Thoracic aorta (tissue), 2 donors: ENCODE measurements at regions not wholly inside any gene's neighbourhood (a gene's known extent, or its start where the extent isn't known, plus 50 kb on each side); places are given as distances from the start of the nearest gene placed in this dataset.

Source experiments
- ATAC-seq: fragments of 150-250 bp; one replicate; pipeline ENCODE4 v1.8.0; 2017; ENCODE audit warnings: low read depth; ENCODE audit not compliant: insufficient number of reproducible peaks, low FRiP score
- DNase-seq: peaks from one replicate; pipeline ENCODE4 v3.0.0-alpha.2; 2020; ENCODE audit warnings: low spot score
- H3K27ac ChIP-seq, 2 donors: fragments of 200-600 bp; sonication (generic); 1 replicate in 1 of 2; 2 replicates in 1 of 2; pipeline ENCODE4 v1.5.1; 2016; ENCODE audit warnings: mild to moderate bottlenecking in 2 of 2, moderate library complexity in 2 of 2
- H3K27me3 ChIP-seq: fragments of 200-600 bp; sonication (generic); replicated peaks from 2 replicates; pipeline ENCODE4 v1.6.0; 2016; ENCODE audit warnings: mild to moderate bottlenecking; ENCODE audit not compliant: insufficient read depth
- H3K36me3 ChIP-seq: fragments of 200-600 bp; sonication (generic); one replicate; pipeline ENCODE4 v1.5.1; 2016
- H3K4me1 ChIP-seq, 2 donors: fragments of 200-600 bp; sonication (generic); 1 replicate in 1 of 2; 2 replicates in 1 of 2; pipeline versions ENCODE4 v1.5.1 to v1.6.0; 2016; ENCODE audit warnings: low read depth in 2 of 2, mild to moderate bottlenecking in 1 of 2; ENCODE audit not compliant: control insufficient read depth in 1 of 2
- H3K4me3 ChIP-seq: fragments of 200-600 bp; sonication (generic); 2 replicates; pipeline ENCODE4 v1.5.1; 2016; ENCODE audit warnings: mild to moderate bottlenecking
- H3K9me3 ChIP-seq: fragments of 200-600 bp; sonication (generic); 2 replicates; pipeline ENCODE4 v1.5.1; 2016
- CTCF ChIP-seq: fragments of 200-600 bp; sonication (generic); IDR thresholded peaks from one replicate; pipeline ENCODE4 v1.5.1; 2019; ENCODE audit warnings: antibody characterized with exemption

DNA sequence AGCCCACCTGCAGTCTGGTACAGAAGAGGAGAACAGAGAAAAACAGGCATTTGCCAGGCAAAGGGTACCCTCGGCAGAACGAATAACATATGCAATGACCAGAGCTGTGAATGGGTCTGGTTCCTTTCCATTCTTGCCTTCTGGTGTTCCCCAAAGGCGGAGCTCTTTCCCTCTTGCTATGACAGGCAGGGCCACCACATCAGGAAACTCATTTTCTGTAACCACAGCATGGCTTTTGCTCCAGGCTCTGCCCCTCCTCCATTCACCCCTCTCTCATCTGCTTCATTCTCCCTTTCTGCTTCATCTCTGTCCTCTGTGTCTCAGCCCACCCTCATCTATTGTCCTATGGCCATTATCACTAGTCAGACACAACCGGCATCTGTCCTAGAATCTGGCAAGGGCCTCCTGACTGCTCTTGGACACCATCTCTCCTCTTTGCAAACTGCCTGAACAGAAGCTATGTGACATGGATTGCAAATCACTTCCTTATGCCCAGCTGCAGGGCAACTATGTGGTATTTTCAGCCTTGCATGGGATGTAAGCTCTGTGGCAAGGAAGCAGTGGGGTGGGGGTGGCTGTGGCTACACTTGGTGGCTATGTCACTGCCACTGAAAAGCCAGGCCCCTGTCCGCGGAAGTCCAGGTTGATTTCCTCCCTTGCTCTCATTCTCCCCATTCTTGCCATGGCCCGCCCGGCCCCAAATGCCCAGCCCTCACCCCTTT is 78.8 kb upstream of the ABCD3 start:
- Histone ChIP-seq H3K9me3 (no peaks in the 10 kb centered on the region), H3K4me1 (peaks cover 0 to 14% of the 10 kb centered on the region in 2 donors), H3K36me3 (no peaks in the 10 kb centered on the region), H3K4me3 (no peak overlapping the region), H3K27ac (no peak overlapping the region), H3K27me3 (no peaks in the 10 kb centered on the region)
- DNase-seq (no peak), ATAC-seq (no peak)
- TF ChIP-seq CTCF: no peak

GRCh38 chr1:94336991-94337390 is 81.2 kb upstream of the ABCD3 start:
- H3K36me3 ChIP-seq: no peaks in the 10 kb centered on the region
- no peaks in the 10 kb centered on the region for H3K9me3 ChIP-seq
- H3K4me3 ChIP-seq: no peak overlapping the region
- no peak overlapping the region for H3K27ac ChIP-seq
- ATAC-seq: no peak
- no peaks in the 10 kb centered on the region for H3K27me3 ChIP-seq
- H3K4me1 ChIP-seq: peaks cover 0 to 19% of the 10 kb centered on the region in 2 donors
- TF ChIP-seq CTCF: no peak
- DNase-seq: no peak

DNA sequence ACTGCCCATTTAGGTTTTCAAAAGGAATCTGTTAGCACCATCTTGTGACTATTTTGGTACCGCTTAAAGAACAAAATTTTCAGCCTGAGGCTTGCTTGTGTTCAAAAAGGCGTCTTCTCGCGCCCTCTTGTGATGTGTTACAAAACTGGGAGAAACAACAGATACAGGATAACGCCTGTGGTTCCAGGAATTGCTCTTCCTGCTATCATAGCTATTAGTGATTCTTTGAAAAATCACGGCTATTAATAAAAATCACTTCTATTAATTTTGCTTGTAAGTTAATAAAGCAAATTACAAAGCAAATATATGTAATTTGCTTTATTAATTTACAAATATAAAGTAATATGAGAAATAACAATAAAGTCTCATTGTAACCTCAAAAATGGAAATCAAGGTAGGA is 82.2 kb upstream of the ABCD3 start:
- Histone ChIP-seq H3K4me3 (no peak overlapping the region), H3K27me3 (no peaks in the 10 kb centered on the region), H3K4me1 (peaks cover 0 to 19% of the 10 kb centered on the region in 2 donors), H3K9me3 (no peaks in the 10 kb centered on the region), H3K36me3 (no peaks in the 10 kb centered on the region), H3K27ac (no peak overlapping the region)
- ATAC-seq (peak; percentile 85), DNase-seq (no peak)
- peak; percentile 80 for TF ChIP-seq CTCF

GRCh38 chr1:94335447-94335846 is 82.7 kb upstream of the ABCD3 start:
- H3K9me3 ChIP-seq: no peaks in the 10 kb centered on the region
- no peaks in the 10 kb centered on the region for H3K36me3 ChIP-seq
- H3K4me3 ChIP-seq: no peak overlapping the region
- no peaks in the 10 kb centered on the region for H3K27me3 ChIP-seq
- peaks cover 0 to 19% of the 10 kb centered on the region in 2 donors for H3K4me1 ChIP-seq
- H3K27ac ChIP-seq: peak overlapping the region in 1 of 2 donors; percentile 1
- no peak for ATAC-seq
- no peak for DNase-seq
- TF ChIP-seq CTCF: no peak

DNA sequence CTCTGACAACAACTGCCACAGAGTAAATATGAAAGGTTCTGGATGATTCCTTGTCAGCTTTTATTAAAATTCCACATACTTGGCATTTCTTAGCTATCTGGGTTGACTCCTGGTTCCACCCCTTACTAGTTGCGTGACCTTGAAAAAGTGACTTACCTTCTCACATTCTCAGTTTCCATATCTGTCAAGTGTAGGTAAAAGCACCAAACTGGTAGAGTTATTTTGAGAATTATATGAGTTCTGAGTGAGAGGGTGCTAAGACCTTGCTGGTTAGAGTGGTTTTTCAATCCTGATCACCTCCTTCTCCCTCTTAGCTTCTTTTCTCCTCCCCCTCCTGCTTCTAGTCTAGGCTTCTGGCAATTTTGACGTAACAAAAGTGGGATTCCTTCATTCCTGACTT is 83.4 kb upstream of the ABCD3 start:
- H3K27ac ChIP-seq: peak overlapping the region in 1 of 2 donors; percentile 1

More for the DNA sequence above, 83.4 kb upstream of the ABCD3 start:
- ATAC-seq (no peak), DNase-seq (no peak)
- no peaks in the 10 kb centered on the region for H3K27me3 ChIP-seq
- H3K9me3 ChIP-seq: no peaks in the 10 kb centered on the region
- H3K36me3 ChIP-seq: no peaks in the 10 kb centered on the region
- H3K4me1 ChIP-seq: peaks cover 0 to 19% of the 10 kb centered on the region in 2 donors
- no peak for TF ChIP-seq CTCF
- H3K4me3 ChIP-seq: no peak overlapping the region
